Activated CD4-positive, alpha-beta T cell treated with anti-CD3 and anti-CD28 coated beads for 36 hours (primary cell): ENCODE measurements at regions not wholly inside any gene's neighbourhood (a gene's known extent, or its start where the extent isn't known, plus 50 kb on each side); places are given as distances from the start of the nearest gene placed in this dataset.

Experiments
- ATAC-seq: fragments of 200-7000 bp; cut with Tn5 transposase; one replicate; pipeline ENCODE4 v1.10.0; 2021; ENCODE audit warnings: mild to moderate bottlenecking, moderate library complexity
- CTCF ChIA-PET: fragments of 350-600 bp; sonication (Branson Sonifier 250); formaldehyde crosslinking; loops from one replicate; lab custom pipeline; 2021; ENCODE audit warnings: antibody characterized with exemption; lab: Charles Lee
- POLR2A ChIA-PET: fragments of 350-600 bp; sonication (Branson Sonifier 250); formaldehyde crosslinking; loops from one replicate; lab custom pipeline; 2021; ENCODE audit warnings: antibody characterized with exemption, inconsistent platforms; lab: Charles Lee
- DNase-seq: peaks from one replicate; pipeline ENCODE4 v3.0.0-alpha.2; 2020
- H3K27ac Mint-ChIP-seq: one replicate; pipeline ENCODE4 v1.8.0; 2021; ENCODE audit warnings: mixed read lengths
- H3K27me3 Mint-ChIP-seq: one replicate; pipeline ENCODE4 v1.8.0; 2021; ENCODE audit warnings: mixed read lengths
- H3K36me3 Mint-ChIP-seq: one replicate; pipeline ENCODE4 v1.8.0; 2021; ENCODE audit warnings: low read depth, mixed read lengths
- H3K4me1 Mint-ChIP-seq: one replicate; pipeline ENCODE4 v1.8.0; 2021; ENCODE audit warnings: mixed read lengths
- H3K4me3 Mint-ChIP-seq: one replicate; pipeline ENCODE4 v1.8.0; 2021; ENCODE audit warnings: mild to moderate bottlenecking, moderate library complexity, mixed read lengths
- H3K9me3 Mint-ChIP-seq: one replicate; pipeline ENCODE4 v1.8.0; 2021; ENCODE audit warnings: low read depth, mixed read lengths
- intact Hi-C, 2 experiments: fragments of 100-400 bp; cut with DNase I in 1 of 2; cut with micrococcal nuclease in 1 of 2; formaldehyde crosslinking; loops; one replicate each; pipeline versions ENCODE4 v1.14.2 to v1.15.1; 2022 to 2024; cut with DNase I, micrococcal nuclease

DNA sequence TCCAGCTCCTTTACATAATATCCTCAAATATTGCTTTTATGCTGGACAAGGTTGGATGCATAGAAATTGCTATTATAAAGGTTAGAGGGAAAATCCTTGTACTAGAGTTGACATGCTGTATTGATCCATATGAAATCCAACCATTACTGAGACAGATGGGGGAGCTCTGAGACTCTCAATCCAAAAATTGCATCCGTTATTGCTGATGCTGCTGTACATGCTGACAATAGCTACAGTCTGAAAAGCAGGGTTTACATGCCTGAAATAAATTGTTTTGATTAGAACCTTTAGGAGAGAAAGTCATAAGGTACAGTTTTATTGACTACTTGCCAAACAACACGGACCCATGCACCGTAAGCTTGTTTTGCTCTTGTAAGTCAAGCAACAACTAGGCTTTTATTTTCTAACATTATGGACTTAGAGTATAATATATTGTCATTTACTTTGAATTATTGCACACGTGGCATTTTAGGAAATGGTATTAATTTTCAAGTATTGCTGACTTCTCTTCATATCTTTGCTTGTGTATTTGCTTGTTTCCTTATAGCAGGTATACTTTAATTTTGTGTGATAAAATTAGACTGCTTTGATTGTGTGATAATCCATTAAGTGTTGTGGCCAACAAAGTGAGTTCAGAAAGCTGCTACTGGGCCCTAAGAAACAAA is 1365.2 kb downstream of the STIM2 start:
- no peak overlapping the region for H3K27ac Mint-ChIP-seq
- no peaks in the 10 kb centered on the region for H3K36me3 Mint-ChIP-seq
- ATAC-seq: no peak
- H3K9me3 Mint-ChIP-seq: peaks cover 7% of the 10 kb centered on the region
- DNase-seq: no peak
- ChIA-PET POLR2A (no interaction called here), CTCF (no interaction called here)
- H3K27me3 Mint-ChIP-seq: no peaks in the 10 kb centered on the region
- H3K4me1 Mint-ChIP-seq: no peaks in the 10 kb centered on the region
- intact Hi-C loops: no loop called here
- H3K4me3 Mint-ChIP-seq: no peak overlapping the region

- Mint-ChIP-seq H3K27me3 (no peaks in the 10 kb centered on the region), H3K36me3 (no peaks in the 10 kb centered on the region), H3K4me3 (no peak overlapping the region), H3K4me1 (no peaks in the 10 kb centered on the region), H3K9me3 (peaks cover 7% of the 10 kb centered on the region), H3K27ac (no peak overlapping the region)
- ChIA-PET CTCF (interaction anchor here (0.6 kb wide), 1 partner anchor 33 kb away, joined by 3 read pairs; no protein-coding TSS in a partner anchor), POLR2A (no interaction called here)
- ATAC-seq (no peak), DNase-seq (no peak)
- intact Hi-C loops: no loop called here
Observed at GRCh38 chr4:28226962-28227361, 1366.3 kb downstream of the STIM2 start.

- ChIA-PET CTCF (no interaction called here), POLR2A (no interaction called here)
- no peaks in the 10 kb centered on the region for H3K36me3 Mint-ChIP-seq
- ATAC-seq: no peak
- no peak overlapping the region for H3K27ac Mint-ChIP-seq
- no peak for DNase-seq
- peaks cover 7% of the 10 kb centered on the region for H3K9me3 Mint-ChIP-seq
- no peak overlapping the region for H3K4me3 Mint-ChIP-seq
- no peaks in the 10 kb centered on the region for H3K27me3 Mint-ChIP-seq
- intact Hi-C loops: no loop called here
- H3K4me1 Mint-ChIP-seq: no peaks in the 10 kb centered on the region
Observed at GRCh38 chr4:28227764-28228163, 1367.1 kb downstream of the STIM2 start.

GRCh38 chr4:28228561-28229491 is 1368.2 kb downstream of the STIM2 start:
- Mint-ChIP-seq H3K27me3 (no peaks in the 10 kb centered on the region), H3K9me3 (peaks cover 7% of the 10 kb centered on the region), H3K4me1 (no peaks in the 10 kb centered on the region), H3K27ac (no peak overlapping the region), H3K4me3 (no peak overlapping the region), H3K36me3 (no peaks in the 10 kb centered on the region)
- DNase-seq (no peak), ATAC-seq (no peak)
- POLR2A ChIA-PET: no interaction called here
- CTCF ChIA-PET: no interaction called here
- intact Hi-C loops: no loop called here

DNA sequence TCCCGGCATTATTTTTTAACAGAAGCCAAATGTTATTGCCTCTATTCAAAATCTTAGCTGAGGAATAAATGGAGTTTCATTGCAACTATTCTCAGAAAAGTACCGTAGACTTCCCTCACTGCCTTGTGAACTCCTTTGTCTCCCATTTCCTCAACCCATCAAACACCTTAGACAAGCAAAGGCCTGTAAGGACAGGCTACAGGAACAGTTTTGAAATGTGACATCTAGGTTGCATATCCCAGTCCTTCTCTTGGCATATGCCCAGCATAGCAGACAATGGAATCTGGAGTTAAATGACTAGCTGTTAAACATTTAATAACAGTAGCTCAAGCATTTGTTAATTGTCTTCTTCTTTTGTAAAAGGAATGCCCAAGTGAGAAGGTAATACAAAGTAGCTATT is 1371.7 kb downstream of the STIM2 start:
- no peak overlapping the region for H3K27ac Mint-ChIP-seq
- H3K4me1 Mint-ChIP-seq: no peaks in the 10 kb centered on the region
- no peaks in the 10 kb centered on the region for H3K27me3 Mint-ChIP-seq
- ChIA-PET POLR2A (no interaction called here), CTCF (no interaction called here)
- intact Hi-C loops: no loop called here
- peaks cover 4% of the 10 kb centered on the region for H3K9me3 Mint-ChIP-seq
- H3K4me3 Mint-ChIP-seq: no peak overlapping the region
- DNase-seq: no peak
- ATAC-seq: no peak
- H3K36me3 Mint-ChIP-seq: no peaks in the 10 kb centered on the region

GRCh38 chr4:28232951-28233350 is 1372.3 kb downstream of the STIM2 start:
- intact Hi-C loops: no loop called here
- Mint-ChIP-seq H3K9me3 (peaks cover 4% of the 10 kb centered on the region), H3K4me1 (no peaks in the 10 kb centered on the region), H3K36me3 (no peaks in the 10 kb centered on the region), H3K27ac (no peak overlapping the region), H3K4me3 (no peak overlapping the region), H3K27me3 (no peaks in the 10 kb centered on the region)
- POLR2A ChIA-PET: no interaction called here
- CTCF ChIA-PET: no interaction called here
- ATAC-seq (no peak), DNase-seq (no peak)

GRCh38 chr4:28233724-28234123 is 1373.1 kb downstream of the STIM2 start:
- Mint-ChIP-seq H3K4me3 (no peak overlapping the region), H3K36me3 (no peaks in the 10 kb centered on the region), H3K9me3 (peaks cover 5% of the 10 kb centered on the region), H3K27ac (no peak overlapping the region), H3K4me1 (no peaks in the 10 kb centered on the region), H3K27me3 (no peaks in the 10 kb centered on the region)
- intact Hi-C loops: no loop called here
- DNase-seq (no peak), ATAC-seq (no peak)
- ChIA-PET CTCF (no interaction called here), POLR2A (no interaction called here)

- ChIA-PET CTCF (no interaction called here), POLR2A (no interaction called here)
- Mint-ChIP-seq H3K4me1 (no peaks in the 10 kb centered on the region), H3K36me3 (no peaks in the 10 kb centered on the region), H3K9me3 (peaks cover 6% of the 10 kb centered on the region), H3K4me3 (no peak overlapping the region), H3K27me3 (no peaks in the 10 kb centered on the region), H3K27ac (no peak overlapping the region)
- DNase-seq (no peak), ATAC-seq (no peak)
- intact Hi-C loops: no loop called here
Observed at GRCh38 chr4:28238876-28239275, 1378.2 kb downstream of the STIM2 start.

- no peak overlapping the region for H3K27ac Mint-ChIP-seq
- no peaks in the 10 kb centered on the region for H3K36me3 Mint-ChIP-seq
- H3K27me3 Mint-ChIP-seq: no peaks in the 10 kb centered on the region
- no peak for ATAC-seq
- no peaks in the 10 kb centered on the region for H3K4me1 Mint-ChIP-seq
- ChIA-PET CTCF (no interaction called here), POLR2A (no interaction called here)
- H3K4me3 Mint-ChIP-seq: no peak overlapping the region
- H3K9me3 Mint-ChIP-seq: peaks cover 6% of the 10 kb centered on the region
- intact Hi-C loops: no loop called here
- DNase-seq: no peak
Observed at GRCh38 chr4:28241021-28241420, 1380.4 kb downstream of the STIM2 start.

DNA sequence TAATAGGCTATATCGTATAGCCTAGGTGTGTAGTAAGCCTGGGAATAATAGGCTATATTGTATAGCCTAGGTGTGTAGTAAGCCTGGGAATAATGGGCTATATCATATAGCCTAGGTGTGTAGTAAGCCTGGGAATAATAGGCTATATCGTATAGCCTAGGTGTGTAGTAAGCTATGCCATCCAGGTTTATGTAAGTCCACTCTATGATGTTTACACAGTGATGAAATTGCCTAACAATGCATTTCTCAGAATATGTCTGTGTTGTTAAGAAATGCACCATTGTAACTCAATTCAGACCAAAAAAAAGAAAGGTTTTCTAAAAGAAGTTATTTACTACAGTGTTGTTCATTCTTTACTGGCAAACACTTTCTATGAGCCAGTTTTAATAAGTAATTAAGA is 1387.2 kb downstream of the STIM2 start:
- H3K27me3 Mint-ChIP-seq: no peaks in the 10 kb centered on the region
- H3K9me3 Mint-ChIP-seq: peaks cover 5% of the 10 kb centered on the region
- no peaks in the 10 kb centered on the region for H3K36me3 Mint-ChIP-seq
- ChIA-PET CTCF (no interaction called here), POLR2A (no interaction called here)
- H3K27ac Mint-ChIP-seq: no peak overlapping the region
- intact Hi-C loops: no loop called here
- DNase-seq (no peak), ATAC-seq (no peak)
- no peaks in the 10 kb centered on the region for H3K4me1 Mint-ChIP-seq
- H3K4me3 Mint-ChIP-seq: no peak overlapping the region

DNA sequence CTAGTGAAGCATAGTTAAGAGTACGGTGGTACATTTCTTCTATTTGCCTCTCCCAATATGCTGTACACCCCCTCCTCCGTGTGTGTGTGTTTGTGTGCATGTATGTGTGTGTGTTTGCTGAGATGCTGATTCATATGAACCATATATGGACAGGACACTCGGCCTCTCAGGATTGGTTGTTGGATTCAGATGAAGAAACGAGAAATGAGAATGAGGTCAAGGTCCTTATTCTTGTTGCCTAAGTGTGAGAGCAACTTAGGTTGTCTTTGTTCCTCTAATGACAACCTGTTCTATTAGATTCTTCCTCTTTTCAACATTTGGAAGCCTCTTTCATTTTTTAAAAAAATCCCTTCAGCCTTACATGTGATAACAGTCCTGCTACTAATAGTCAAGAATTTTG is 1387.6 kb downstream of the STIM2 start:
- Mint-ChIP-seq H3K27ac (no peak overlapping the region), H3K4me3 (no peak overlapping the region), H3K9me3 (peaks cover 5% of the 10 kb centered on the region), H3K27me3 (no peaks in the 10 kb centered on the region), H3K4me1 (no peaks in the 10 kb centered on the region), H3K36me3 (no peaks in the 10 kb centered on the region)
- intact Hi-C loops: no loop called here
- ATAC-seq (no peak), DNase-seq (no peak)
- POLR2A ChIA-PET: no interaction called here
- CTCF ChIA-PET: no interaction called here

DNA sequence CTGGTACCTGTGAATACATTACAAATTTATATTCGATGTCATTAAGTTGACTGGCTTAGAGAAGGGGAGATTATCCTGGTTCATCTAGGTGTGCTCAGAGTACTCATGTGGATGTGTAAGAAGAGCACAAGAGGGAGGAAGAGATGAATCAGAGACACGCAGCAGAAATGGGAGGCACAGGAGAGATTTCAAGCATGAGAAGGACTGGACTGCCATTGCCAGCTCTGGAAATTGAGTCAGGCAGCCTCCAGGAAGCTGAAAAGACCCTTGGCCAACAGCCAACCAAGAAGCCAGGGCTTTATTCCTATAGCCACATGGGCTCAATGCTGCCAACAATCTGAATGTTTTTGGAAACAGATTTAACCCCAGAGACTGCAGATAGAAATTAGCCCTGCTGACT is 1390.0 kb downstream of the STIM2 start:
- intact Hi-C loops: no loop called here
- ChIA-PET POLR2A (no interaction called here), CTCF (no interaction called here)
- ATAC-seq (no peak), DNase-seq (no peak)
- no peaks in the 10 kb centered on the region for H3K27me3 Mint-ChIP-seq
- no peak overlapping the region for H3K4me3 Mint-ChIP-seq
- peaks cover 11% of the 10 kb centered on the region for H3K9me3 Mint-ChIP-seq
- no peak overlapping the region for H3K27ac Mint-ChIP-seq
- H3K36me3 Mint-ChIP-seq: no peaks in the 10 kb centered on the region
- no peaks in the 10 kb centered on the region for H3K4me1 Mint-ChIP-seq
